Dermis blood vessel endothelial cell (primary cell): ENCODE measurements at regions not wholly inside any gene's neighbourhood (a gene's known extent, or its start where the extent isn't known, plus 50 kb on each side); places are given as distances from the start of the nearest gene placed in this dataset.

ENCODE experiments used
- DNase-seq: peaks from one replicate; pipeline ENCODE4 v3.0.0; 2010

DNA sequence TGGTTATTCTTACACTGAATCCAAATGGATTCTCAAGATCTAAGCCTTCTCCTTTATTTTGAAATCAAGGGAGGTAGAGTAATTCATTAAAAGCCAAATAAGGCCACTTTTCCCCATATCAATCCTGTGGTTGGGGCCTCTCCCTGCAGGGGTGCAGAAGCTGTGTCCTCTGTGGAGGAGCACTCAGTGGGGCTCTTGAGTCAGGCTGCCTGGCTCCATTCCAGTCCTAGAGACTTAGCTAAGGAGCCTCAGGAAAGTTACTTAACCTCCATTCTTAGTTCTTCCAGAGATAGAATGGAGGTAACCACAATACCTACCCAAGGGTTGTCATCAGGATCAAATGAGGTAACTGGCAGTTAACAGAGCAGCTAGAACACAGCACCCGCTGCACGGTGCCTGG lies 564.3 kb downstream of the CMPK2 start:
- DNase-seq, result no peak

DNA sequence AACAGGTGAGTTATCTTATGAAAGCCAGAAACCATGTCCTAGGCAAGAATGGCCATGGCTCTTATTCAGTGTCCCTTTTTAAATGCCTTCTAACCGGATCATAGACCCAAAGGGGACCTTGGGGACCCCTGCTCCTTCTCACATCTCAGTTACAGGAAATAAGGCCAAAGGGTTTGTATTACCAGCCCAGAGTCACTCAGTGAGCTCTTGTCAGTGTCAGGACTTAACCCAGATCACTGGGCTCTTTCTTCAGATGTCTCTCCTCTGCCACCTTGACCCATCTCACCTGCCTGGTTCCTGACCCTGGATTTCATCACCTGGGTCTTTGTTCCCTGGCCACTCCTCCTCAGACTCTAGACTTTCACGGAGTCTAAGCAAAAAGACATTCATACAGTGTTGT lies 556.7 kb downstream of the CMPK2 start:
- no peak for DNase-seq

DNA sequence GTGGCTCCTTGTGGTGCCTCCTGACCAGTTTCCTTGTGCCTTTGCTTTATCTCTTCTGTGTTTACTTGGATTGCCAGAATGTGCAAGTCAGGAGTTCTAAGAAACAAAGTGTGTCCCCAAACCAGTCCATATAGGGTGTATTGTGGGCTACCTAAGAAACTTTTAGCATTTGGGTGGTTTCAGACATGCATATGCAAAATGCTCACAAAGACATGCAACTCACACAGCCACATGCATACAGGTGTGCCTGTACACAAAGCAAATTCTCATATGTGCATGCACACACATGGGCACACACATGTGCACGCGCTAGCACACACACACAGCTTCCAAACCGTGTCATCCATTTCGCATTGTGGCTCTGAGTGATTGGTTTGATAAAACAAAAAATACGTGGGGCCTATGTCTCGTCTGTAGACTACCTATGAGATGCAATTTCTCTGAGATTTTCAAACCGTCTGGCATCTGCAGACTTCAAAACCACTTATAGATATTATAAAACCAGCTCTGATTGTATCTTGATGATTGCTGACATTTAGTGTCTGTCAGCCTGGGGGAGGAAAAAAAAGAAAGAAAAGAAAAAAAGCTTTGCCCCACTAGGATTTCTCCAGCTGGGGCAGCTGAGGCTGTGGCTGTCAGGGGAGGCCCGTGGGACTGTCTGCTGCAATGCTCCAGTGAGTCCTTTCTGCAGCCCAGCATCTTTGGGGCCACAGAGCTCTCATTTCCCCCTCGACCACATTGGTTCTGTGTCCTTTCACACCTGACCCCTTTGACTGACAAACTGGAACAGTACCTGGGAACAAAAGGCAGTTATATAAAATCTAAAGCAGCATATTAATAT lies 556.1 kb downstream of the CMPK2 start:
- no peak for DNase-seq

DNA sequence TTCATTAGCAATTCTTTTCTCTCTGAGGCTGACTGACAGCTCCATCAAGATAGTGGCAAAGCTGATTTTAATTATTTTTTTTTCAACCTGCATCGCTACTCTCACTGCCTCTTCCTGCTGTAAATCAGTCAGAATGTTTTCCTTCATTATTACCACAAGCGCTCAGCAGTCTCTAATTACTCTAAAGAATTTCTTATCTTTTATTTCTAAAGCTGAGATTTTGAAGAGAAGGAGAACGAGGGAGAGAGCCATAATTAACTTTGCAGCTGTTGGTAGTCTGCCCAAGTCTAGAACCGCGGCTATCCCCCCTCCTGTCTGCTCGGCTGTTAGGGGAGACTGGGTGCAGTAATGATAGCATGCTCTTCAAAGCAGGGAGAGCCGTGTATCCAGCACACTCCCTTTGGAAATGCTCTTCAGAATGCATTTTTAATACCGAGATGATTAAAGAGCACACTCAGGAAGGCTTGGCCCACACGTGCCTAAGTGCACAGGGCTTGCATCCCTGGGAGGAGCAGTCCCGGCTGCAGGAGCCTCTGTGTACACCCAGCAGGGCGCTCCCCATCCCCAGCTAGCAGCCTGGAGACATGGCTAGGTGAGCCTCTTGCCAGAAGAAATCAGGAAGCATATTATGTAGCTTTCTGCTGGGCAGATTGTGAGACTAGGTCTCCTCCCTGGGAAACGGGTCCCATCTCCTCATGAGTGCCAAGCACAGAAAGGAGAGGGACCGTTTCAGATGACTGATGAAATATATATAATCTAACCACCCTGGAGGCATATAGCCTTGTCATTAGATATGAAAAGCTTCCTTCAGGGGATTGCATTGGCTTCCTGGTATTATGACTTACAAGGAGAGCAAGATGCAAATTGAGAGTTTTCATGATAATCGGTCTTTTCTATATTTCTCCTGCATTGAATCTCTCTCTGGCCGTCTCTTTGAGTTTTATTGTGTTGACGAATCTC lies 555.2 kb downstream of the CMPK2 start:
- DNase-seq, result no peak

DNA sequence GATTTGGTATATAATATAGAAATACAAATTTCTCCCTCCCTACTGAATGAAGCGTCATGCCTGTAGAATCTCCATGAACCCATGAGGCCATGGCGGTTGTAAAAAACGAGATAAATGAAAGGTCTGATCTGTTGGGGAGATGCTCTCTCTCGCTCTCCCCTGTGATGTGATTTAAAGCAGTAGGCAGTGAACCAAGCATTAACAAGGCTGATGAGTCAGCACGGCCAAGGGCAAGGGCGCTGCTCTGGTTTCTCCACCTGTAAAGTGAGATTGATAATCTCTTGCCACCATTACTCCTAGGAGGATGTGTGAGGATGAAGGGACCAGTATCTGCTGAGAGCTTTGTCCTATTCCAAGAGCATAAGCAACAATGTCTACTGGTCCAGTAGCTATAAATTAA lies 553.3 kb downstream of the CMPK2 start:
- no peak for DNase-seq

DNA sequence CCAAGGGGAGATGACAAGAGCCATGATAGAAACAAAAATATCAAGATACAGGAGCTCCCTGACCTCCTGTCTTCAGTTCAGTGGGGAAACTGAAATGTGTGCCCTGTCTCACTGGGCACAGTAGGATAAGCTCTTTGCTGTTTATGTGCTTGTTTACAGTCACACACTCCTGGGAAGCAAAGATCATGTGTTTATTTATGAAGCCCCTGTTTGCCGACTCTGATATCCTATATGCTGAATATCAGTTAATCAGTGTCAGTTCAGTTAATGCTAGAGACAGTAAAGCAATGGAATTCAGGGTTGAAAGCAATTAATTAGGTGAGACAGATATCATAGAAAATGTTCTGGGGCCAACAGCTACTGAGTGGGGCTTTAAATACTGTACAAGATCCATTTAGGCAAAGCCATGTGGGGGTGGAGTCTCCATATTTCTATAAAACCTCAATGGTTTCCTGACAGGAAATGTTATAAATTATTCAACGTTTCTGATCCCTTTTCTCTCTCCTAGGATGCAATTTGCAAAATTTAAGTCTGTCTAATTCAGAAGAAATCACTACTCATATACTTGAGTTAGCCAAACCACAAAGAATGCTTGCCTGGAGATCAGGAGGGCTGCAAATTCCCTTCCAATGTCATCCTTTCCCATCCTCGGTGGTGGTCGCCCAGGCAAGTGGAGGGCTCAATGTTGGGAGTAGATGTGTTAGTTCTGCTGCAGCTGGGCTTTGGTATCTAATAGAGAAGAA lies 551.3 kb downstream of the CMPK2 start:
- DNase-seq, result no peak

DNA sequence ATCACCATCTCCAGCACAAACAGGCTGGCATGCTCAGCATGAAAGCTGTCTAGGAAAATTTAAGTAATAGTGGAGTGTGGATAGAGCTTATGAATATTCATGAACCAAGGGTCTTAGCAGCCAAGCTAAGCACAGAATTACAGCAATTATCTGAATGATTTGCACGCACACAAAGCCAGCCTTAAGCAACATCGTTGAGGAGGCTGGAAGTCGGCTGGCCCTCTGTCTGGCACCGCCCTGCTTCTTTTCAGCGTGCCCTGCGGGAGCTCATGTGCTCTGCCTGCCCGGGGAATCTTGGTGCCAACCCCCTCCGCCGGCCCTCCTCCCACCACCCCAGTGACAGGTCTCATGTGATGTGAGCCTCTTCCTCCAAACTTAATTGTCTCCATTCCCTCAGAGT lies 540.1 kb downstream of the CMPK2 start:
- no peak for DNase-seq

DNA sequence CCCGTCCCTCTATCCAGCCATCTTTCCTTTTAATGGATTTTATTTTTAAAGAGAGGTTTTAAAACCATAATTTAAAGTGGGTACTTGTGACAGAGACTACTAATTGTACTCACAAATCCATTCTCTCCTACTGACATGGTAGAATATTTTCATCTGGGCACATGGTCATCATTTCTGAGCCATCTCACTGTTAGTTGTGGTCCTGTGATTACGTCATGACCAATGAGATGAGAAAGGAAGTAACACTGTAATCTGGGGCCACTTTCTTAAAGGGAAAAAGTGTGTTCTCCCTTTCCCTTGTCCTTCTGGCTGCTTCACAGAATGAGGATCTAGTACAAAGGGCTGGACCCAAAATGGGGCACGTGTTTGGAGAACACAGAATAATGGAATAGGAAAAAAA lies 538.7 kb downstream of the CMPK2 start:
- DNase-seq, result no peak

DNA sequence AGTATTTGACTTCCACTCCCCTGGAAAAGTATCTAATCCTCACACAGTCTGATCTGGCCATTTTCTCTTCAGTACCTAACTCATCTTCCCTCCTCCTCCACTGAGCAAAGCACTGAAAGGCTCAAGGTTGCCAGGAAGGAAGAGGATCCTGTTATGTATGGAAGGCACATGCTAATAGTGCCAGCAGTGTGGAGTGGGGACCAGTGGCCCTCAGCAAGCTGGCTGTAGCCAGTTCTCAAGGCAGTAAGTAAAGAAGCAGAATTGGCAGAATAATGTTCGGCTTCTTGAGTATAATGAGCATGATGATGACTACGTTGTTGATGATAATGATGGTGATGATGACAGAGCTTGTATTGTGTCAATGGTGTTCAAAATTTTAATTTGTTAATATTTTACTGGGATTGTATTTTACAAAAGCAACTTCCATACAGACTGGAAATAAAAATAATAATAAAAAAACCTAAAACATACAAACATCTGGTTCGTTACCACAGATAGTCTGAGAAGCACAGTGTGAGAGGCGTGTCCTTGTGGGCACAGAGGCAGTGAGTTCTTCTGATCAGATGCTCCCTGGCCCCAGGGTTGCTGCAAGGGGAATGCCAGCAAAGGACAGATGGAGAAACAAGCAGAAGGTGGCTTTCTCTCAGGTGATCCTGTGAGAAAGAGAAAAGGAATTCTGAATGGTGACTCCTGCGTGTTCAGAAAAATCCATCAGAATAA lies 528.8 kb downstream of the CMPK2 start:
- no peak for DNase-seq

DNA sequence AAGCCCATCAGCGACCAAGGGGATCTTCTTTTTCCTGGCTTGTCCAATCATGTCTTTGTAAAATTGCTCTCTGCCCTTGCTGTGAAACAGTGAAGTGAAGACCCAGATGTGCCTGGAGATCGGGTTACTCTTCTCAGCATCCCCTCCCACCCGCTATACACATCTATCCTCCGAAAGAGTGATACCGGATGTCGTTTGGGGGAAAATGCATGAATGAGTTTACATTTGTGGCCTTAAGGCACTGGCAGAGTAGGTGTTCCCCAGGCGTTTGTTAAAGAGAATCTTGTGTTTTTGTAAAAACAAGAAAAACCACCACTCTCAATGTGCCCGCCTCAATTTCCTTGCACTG lies 528.3 kb downstream of the CMPK2 start:
- DNase-seq, result no peak

DNA sequence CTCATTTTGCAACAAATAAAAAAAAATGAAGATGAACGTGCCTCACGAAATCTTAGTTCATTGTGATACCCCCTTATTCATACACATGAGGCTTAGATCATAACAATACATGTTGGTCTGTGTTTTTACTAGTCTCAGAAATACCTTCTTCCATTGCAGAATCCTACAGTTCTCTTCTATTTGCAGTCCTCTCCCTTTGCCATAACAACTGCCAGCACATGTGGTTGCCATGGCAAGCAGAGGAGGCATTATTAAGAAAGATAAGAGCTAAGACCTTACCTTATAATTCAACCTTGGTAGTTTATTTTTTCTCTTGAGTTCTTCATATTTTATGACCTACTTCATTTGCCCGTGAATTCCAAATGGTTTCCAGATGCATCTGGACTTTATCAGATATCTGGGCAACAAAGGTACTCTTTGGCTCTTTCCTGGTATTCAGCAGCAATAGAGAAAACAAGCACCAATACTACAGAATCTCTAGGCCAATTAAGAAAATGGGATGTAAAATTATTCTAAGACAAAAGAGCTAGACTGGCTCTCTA lies 524.0 kb downstream of the CMPK2 start:
- no peak for DNase-seq

DNA sequence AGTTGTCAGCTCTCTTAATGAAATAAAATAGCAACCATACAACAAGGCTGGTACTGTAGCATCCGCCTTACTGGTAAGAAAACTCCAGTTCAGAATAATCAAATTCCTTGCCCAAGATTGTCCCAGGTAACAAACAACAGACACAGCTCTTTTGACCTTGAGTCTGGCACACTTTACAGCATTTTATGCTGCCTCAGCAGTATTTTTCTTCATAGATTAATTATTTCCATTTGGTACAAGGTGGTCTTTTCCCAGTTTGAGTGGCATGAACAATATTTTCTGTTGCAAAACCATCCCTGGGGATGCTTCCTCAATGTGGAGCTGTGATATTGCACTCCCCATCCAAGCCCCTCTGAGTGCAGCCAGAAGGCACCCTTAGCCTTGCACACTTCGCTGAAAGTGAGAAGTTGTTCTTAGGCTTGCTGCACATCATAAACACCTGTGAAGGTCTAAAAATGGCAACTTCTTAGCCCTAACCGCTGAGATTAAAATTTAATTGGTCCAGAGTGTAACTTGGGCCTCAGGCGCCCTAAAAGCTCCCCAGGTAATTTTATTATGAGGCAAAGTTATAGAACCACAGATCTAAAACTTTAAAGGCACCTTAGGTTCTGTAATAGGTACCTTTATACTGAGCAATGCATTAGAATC lies 523.3 kb downstream of the CMPK2 start:
- DNase-seq, result no peak

DNA sequence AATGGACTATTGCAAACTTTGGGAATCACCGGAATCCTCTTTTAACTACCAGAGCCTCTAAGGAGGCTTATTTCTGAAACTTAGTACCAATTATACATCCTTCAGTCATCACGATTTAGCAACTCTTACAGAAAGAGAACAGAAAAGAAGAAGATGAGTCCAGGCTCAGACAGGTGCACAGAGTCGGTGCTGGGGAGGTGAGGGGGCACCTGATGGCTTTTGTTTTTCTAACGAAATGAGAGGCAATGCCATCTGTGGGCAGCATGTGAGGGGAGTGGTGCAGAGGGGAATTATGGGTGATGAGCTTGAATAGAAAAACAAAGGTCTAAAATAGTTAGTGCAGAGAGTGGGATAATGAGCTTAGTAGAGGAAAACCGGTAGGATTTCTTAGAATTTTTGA lies 522.6 kb downstream of the CMPK2 start:
- no peak for DNase-seq

DNA sequence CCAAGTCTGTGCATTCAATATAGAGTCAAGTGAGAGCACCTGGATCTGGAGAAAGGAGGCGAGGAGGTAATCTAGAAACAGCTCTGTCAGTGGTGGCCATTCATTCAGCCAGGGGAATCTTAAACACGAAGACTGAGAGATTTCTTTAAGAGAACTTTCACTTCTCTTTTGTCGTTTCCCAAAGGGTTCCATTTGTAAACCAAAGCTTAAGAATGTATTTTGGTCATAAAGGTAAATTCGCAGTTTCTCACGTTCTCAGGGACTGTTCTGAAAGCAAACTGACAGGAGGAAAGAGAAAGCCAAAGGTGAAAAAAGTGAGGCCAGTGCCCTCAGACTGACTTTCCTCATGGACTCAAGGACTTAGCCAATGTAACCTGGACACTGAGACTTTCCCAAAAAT lies 513.5 kb downstream of the CMPK2 start:
- DNase-seq, result no peak

DNA sequence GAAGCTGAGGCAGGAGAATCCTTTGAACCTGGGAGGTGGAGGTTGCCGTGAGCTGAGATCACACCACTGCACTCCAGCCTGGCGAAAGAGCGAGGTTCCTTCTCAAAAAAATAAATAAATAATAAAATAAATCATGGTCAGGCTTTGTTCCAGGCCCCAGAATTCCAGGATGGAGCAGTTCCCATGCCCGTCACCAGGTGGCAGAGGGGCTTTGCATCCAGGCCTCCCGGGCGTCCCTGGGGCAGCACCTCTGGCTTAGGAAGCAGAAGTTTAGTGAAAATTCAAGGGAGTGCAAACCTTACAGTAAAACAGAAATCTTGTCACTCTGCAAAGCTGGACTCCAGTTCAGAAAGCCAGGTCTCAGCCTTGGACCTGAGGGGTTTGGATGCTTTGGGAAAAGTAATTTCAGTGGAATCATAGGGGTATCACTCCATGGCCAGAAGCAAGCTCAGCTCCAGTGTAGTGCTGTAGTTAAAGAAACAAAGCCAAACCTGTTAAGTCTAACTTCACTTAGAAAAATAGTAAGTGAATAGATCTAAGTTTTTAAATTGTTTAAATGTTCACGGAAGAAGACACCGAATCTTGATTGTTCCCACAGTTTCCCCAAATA lies 512.7 kb downstream of the CMPK2 start:
- no peak for DNase-seq

DNA sequence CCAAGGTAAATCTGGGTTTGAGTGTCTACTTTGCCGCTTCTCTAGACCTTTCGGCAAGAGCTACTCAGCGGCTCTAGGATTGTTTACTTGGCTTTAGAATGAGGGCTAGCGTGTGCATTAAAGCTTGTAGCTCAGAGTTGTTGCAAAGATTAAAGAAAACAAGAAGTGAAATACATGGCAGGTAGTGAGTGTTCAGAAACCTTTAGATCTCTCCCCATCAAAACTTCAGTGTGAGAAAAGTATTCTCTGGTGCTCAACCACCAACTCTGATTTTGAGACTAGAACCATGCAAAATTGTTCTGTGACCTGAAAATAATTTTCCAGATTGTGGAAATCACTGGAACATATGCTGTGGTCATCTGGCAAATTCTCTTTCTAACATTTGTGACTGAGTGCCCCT lies 512.0 kb downstream of the CMPK2 start:
- no peak for DNase-seq

DNA sequence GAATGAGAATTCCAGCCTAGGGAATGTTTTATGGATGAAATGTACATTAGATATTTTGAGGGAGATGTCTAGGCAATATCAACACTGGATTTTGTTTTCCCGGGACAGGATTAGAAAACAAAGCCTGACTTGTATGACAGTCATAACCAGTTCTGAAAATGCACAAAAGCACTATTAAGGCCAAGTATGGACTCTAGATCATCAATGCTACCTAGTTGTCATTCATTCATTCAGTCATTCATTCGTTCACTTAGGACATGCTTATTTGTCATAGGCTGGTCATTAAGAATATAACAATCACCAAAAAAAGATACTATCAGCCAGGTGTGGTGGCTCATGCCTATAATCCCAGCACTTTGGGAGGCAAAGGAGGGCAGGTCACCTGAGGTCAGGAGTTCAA lies 511.2 kb downstream of the CMPK2 start:
- DNase-seq, result no peak

DNA sequence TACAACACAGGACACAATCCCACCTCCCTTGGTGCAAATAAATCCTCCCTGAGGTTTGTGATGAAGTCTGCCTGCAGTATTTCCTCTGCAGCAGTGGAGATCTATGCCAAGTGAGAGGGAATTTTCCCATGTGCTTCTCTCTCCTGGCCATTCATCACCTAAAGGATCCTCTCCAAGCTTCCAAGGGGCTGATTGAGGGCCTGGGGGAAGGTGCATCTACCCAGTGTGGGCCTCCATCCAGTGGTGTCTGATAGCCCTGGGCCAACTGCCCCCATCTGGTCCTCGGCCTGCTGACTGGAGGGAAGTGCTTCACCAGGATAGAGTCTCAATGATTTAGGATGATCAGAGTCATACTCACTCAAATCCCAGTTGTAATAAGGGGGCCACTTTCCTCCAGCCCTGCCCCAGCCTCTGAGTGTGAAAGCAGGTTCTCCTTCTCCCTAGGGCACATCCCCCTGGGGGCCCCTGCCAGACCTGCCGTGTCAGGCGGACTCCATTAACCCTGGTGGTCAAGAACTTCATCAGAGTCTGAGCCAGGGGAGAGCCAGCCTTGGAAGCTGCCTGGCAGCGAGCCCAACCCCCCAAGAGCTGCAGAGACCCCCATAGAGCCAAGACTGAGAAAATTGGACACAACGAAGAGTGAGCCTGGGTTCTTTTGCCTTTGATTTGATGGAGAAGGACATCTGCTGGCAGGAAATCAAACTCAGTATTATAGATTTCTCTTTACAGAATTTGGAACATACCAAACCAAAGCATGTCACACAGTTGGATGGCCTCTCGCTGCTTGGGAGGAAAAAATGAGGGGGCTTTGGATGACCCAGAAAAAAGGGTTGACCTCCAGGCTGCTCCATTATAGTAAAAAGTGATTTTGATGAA lies 509.6 kb downstream of the CMPK2 start:
- DNase-seq, result no peak

DNA sequence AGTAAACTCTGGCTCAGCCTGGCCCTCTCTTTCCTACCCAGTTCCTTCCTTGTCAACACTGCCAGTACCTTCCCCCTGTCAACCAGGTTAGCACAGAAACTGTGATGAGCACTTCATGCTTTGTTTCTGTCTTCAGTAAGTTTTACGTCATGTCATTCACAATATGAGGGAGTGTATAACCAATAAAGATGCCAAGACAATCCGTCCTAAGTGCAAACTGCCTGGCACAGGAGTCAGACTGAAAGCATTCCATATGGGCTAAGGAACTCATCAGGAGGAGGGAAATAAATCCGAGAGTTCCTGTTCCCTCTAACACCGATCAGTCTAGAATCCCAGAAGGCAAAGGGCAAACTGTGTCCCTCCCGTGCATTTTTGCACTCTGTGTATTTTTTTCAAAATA lies 507.2 kb downstream of the CMPK2 start:
- DNase-seq, result no peak

DNA sequence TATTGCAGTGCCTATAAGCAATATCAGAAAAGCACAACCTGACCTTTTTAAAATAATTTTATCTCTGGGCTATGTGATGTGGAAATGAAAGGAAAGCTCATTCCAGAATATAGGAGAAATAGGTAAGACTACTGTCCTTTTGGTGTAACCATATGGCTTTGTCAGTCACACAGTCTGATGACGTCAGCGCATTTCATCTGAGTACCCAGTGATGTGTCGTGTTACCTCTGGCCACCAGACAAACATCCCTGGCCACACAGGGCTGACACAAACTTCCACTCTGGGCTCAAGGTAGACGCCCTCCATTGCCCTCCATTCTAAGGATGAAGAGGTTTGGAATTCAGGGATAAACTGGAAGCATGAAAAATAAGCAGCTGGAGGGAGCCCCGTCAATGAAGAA lies 506.7 kb downstream of the CMPK2 start:
- no peak for DNase-seq
